ENCODE measurements at regions not wholly inside any gene's neighbourhood (a gene's known extent, or its start where the extent isn't known, plus 50 kb on each side); places are given as distances from the start of the nearest gene placed in this dataset.
"Not testable (repeated sequence)": the region's sequence is repeated elsewhere in the genome, so short reads cannot be mapped to it uniquely, and the experiment has no call there.

GRCh38 chr7:17095931-17096330 is 202.5 kb upstream of the AHR start:
- no peak for DNase-seq

- DNase-seq = no peak
These were observed 200.7 kb upstream of the AHR start for GRCh38 chr7:17097668-17098297.

- DNase-seq = no peak
These were observed 199.9 kb upstream of the AHR start for GRCh38 chr7:17098515-17098914.

GRCh38 chr7:17099083-17099973 is 199.1 kb upstream of the AHR start:
- DNase-seq = no peak

- not testable (repeated sequence) for DNase-seq
These were observed 198.4 kb upstream of the AHR start for GRCh38 chr7:17099974-17100509.

GRCh38 chr7:17101207-17101696 is 197.2 kb upstream of the AHR start:
- DNase-seq = no peak

- no peak for DNase-seq
These were observed 195.3 kb upstream of the AHR start for GRCh38 chr7:17103170-17103569.

- DNase-seq = no peak
These were observed 194.5 kb upstream of the AHR start for GRCh38 chr7:17103984-17104383.

GRCh38 chr7:17104419-17104818 is 194.0 kb upstream of the AHR start:
- no peak for DNase-seq

GRCh38 chr7:17105701-17106100 is 192.8 kb upstream of the AHR start:
- DNase-seq = no peak

- no peak for DNase-seq
These were observed 190.3 kb upstream of the AHR start for GRCh38 chr7:17108049-17108584.

GRCh38 chr7:17109020-17109419 is 189.4 kb upstream of the AHR start:
- no peak for DNase-seq

GRCh38 chr7:17113770-17114169 is 184.7 kb upstream of the AHR start:
- DNase-seq = not testable (repeated sequence)

- DNase-seq = no peak
These were observed 180.0 kb upstream of the AHR start for GRCh38 chr7:17118412-17118811.

- DNase-seq = no peak
These were observed 177.7 kb upstream of the AHR start for GRCh38 chr7:17120756-17121155.

GRCh38 chr7:17121671-17122070 is 176.8 kb upstream of the AHR start:
- no peak for DNase-seq

GRCh38 chr7:17123020-17123419 is 175.4 kb upstream of the AHR start:
- no peak for DNase-seq

GRCh38 chr7:17126413-17127268 is 171.8 kb upstream of the AHR start:
- DNase-seq = no peak

- DNase-seq = no peak
These were observed 169.2 kb upstream of the AHR start for GRCh38 chr7:17129218-17129617.

GRCh38 chr7:17130281-17131059 is 168.0 kb upstream of the AHR start:
- DNase-seq = no peak

GRCh38 chr7:17131060-17131345 is 167.4 kb upstream of the AHR start:
- no peak for DNase-seq
